GM18907 (cell line): ENCODE measurements at regions not wholly inside any gene's neighbourhood (a gene's known extent, or its start where the extent isn't known, plus 50 kb on each side); places are given as distances from the start of the nearest gene placed in this dataset.
"Not testable (repeated sequence)": the region's sequence is repeated elsewhere in the genome, so short reads cannot be mapped to it uniquely, and the experiment has no call there.

Source experiments
- ATAC-seq: cut with Tn5 transposase; IDR thresholded peaks from one replicate; pipeline ENCODE4 v1.9.1; 2021; ENCODE audit warnings: mild to moderate bottlenecking, moderate library complexity; ENCODE audit not compliant: unreplicated experiment

DNA sequence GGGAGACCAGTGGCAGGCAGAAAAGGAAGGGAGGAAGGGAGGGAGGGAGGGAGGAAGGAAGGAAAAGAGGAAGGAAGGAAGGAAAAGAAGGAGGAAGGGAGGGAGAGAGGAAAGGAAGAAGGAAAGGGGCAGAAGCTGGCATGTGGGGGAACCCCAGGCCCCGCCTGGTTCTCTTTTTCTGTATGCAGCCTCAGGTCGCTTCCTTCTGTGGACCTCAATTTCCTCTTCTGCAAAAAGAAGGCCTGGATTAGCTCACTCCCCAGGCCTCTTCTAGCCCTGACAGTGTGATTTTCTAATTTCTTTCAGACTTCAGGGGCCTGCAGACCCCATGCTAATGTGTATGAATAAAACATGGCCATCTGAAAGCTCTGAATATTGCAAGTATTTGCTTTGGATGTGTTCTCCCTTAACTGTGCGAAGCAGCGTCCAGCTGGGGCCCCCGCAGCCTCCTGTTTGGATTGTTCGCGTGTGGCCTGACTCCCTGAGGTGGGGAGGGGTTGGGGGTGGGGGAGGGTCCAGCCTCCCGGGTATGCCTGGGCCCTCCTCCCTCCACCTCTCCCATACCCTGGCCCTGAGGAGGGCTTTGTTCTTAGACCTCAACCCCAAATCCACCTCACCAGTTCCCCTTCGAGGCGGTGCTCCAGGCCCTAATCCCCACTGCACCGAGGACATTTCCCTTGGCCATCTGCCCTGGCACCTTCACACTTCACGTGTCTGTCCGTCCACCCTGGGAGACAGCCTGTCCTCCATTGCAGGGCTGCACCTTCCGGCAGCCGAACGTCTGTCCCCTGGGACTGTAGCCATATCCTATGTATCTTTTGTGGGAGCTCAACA, 199.9 kb upstream of the ATP6AP2 start:
- ATAC-seq: no peak

GRCh38 chrX:40377684-40378083, 203.1 kb upstream of the ATP6AP2 start:
- ATAC-seq: no peak

GRCh38 chrX:40374486-40374885, 206.3 kb upstream of the ATP6AP2 start:
- ATAC-seq: no peak

- no peak for ATAC-seq
Observed at GRCh38 chrX:40373641-40374040, 207.1 kb upstream of the ATP6AP2 start.

DNA sequence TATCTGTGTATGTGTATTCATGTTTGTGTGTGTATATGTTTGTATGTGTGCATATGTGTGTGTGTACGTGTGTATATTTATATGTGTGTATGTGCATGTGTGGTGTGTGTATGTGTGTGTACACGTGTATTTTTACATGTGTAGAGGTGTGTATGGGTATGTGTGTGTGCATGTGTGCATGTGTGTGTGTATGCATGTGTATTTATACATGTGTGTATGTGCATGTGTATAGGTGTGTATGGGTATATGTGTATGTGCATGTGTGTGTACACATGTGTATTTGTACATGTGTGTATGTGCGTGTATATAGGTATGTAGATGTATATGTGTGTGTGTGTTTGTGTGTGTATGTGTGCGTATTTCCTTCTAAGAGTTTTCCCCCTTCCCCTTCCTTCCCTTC, 207.7 kb upstream of the ATP6AP2 start:
- no peak for ATAC-seq

GRCh38 chrX:40371376-40371775, 209.4 kb upstream of the ATP6AP2 start:
- no peak for ATAC-seq

- ATAC-seq: no peak
Observed at GRCh38 chrX:40368611-40369061, 212.1 kb upstream of the ATP6AP2 start.

GRCh38 chrX:40366661-40367060, 214.1 kb upstream of the ATP6AP2 start:
- no peak for ATAC-seq

GRCh38 chrX:40362291-40362690, 218.5 kb upstream of the ATP6AP2 start:
- ATAC-seq: not testable (repeated sequence)

- ATAC-seq: no peak
Observed at GRCh38 chrX:40360557-40360956, 220.2 kb upstream of the ATP6AP2 start.

- no peak for ATAC-seq
Observed at GRCh38 chrX:40359593-40359992, 221.2 kb upstream of the ATP6AP2 start.

DNA sequence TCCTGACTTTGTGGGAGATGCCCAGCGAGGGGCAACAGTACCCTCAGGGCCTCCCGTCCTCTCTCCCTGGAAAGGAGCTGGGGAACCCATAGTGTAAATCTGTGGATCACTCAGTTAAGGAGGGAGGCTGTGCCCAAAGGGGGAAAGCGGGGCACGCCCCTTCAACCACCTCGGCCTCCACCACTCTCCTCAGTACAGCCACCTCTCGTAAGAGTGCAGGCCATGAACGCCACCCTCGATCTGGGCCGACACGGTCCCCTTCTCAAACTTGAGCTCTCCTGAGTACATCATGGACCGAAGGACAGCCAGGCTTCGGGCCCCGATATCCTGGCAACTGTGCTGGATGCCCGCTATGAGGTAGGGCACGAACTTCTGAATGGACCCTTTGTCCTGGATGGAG, 221.8 kb upstream of the ATP6AP2 start:
- ATAC-seq: no peak

DNA sequence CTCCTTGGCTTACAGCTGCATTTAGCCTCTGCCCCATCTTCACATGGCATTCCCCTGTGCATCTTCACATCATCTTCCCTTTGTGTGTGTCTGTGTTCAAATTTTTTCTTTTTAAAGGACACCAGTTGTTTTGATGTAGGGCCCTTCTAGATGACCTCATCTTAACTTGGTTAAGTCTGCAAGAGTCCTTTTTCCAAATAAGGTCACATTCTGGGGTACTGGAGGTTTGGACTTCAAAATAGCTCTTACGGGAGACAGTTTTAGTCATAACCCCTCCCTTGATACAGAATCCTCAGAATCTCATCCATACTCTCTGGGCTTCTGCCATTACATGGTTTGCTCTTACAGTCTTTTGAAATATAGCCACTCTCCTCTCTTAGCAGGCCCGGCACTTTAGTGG, 231.5 kb upstream of the ATP6AP2 start:
- ATAC-seq: no peak

DNA sequence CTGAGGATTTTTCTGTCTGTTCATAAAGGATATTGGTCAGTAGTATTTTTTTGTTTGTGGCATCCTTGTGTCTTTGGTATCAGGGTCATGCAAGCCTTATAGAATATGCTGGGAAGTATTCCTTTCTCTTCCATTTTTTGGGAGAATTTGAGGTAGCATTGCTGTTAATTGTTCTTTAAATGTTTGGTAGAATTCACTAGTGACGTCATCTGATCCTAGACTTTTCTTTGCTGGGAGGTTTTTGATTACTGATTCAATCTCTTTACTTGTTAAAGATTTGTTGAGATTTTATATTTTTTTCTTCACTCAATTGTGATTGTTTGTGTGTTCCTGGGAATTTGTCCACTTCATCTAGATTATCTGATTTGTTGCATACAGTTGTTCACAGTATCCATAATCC, 234.4 kb upstream of the ATP6AP2 start:
- ATAC-seq: no peak

- no peak for ATAC-seq
Observed at GRCh38 chrX:40343319-40343718, 237.5 kb upstream of the ATP6AP2 start.

GRCh38 chrX:40340116-40340515, 240.7 kb upstream of the ATP6AP2 start:
- no peak for ATAC-seq

- no peak for ATAC-seq
Observed at GRCh38 chrX:40333344-40333743, 235.6 kb upstream of the BCOR start.

- ATAC-seq: no peak
Observed at GRCh38 chrX:40331762-40332161, 234.0 kb upstream of the BCOR start.

GRCh38 chrX:40331353-40331752, 233.6 kb upstream of the BCOR start:
- no peak for ATAC-seq

- ATAC-seq: no peak
Observed at GRCh38 chrX:40329616-40330015, 231.9 kb upstream of the BCOR start.

DNA sequence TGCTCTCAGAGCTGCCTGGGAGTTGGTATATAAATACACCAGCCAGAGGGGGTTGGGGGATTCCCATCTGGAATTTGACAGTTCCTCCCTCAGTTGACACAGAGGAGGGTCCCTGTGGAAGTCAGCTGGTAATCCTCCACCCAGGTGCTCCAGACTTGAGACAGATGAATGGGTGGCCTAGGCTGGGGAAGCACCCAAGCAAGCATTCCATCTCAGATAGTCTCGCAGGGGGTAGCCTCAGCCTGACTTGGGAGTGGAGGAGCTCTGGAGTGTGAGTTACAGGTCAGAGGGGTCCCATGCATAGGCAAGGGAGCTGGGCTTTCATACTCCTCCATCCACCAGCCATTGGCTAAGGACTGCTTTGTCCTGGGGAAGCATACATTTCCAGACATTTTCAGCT, 229.3 kb upstream of the BCOR start:
- ATAC-seq: no peak

- ATAC-seq: no peak
Observed at GRCh38 chrX:40326186-40326965, 228.6 kb upstream of the BCOR start.
